IPS-20b (cell line): ENCODE measurements at regions not wholly inside any gene's neighbourhood (a gene's known extent, or its start where the extent isn't known, plus 50 kb on each side); places are given as distances from the start of the nearest gene placed in this dataset.
"Not testable (repeated sequence)": the region's sequence is repeated elsewhere in the genome, so short reads cannot be mapped to it uniquely, and the experiment has no call there.

Source experiments
- H3K27ac ChIP-seq: one replicate; pipeline ENCODE4 v1.5.1; 2013; ENCODE audit warnings: low read length
- H3K27me3 ChIP-seq: 2 replicates; pipeline ENCODE4 v1.6.1; 2013; ENCODE audit warnings: mild to moderate bottlenecking, low read length, inconsistent platforms; ENCODE audit not compliant: insufficient read depth
- H3K36me3 ChIP-seq: 2 replicates; pipeline ENCODE4 v1.6.1; 2013; ENCODE audit warnings: low read depth, mild to moderate bottlenecking, inconsistent platforms, low read length, moderate library complexity; ENCODE audit not compliant: insufficient read depth
- H3K4me1 ChIP-seq: 2 replicates; pipeline ENCODE4 v1.6.1; 2013; ENCODE audit warnings: mild to moderate bottlenecking, control low read depth, inconsistent platforms, low read length, moderate library complexity; ENCODE audit not compliant: insufficient read depth
- H3K4me3 ChIP-seq: 2 replicates; pipeline ENCODE4 v1.5.1; 2013; ENCODE audit warnings: mild to moderate bottlenecking, low read length, inconsistent platforms
- H3K9ac ChIP-seq: 2 replicates; pipeline ENCODE4 v1.6.1; 2013; ENCODE audit warnings: low read depth, mild to moderate bottlenecking, inconsistent platforms, low read length, moderate library complexity
- H3K9me3 ChIP-seq: 2 replicates; pipeline ENCODE4 v1.6.1; 2013; ENCODE audit warnings: mild to moderate bottlenecking, low read depth, low read length, inconsistent platforms; ENCODE audit not compliant: insufficient read depth

DNA sequence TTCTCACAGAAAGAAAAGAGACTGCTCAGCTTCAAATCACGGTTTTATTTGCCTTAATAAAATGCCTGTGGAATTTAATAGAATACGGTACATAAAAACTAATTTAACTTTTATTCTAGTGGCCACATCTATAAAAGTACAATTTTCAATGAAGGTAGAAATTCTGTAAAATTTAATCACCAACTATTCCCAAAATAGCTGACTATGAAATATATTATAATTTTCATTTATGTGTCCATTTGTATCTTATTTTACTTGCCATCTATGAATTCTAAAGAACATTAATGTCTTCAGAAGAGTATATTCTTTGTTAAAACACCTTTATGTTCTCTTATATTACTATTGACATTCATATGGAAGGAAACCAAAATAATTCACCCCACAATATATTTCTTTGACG, 192.6 kb downstream of the BTBD3 start:
- no peak overlapping the region for H3K9ac ChIP-seq
- H3K27ac ChIP-seq = no peak overlapping the region
- H3K4me1 ChIP-seq = no peaks in the 10 kb centered on the region
- H3K27me3 ChIP-seq = no peaks in the 10 kb centered on the region
- H3K36me3 ChIP-seq = no peaks in the 10 kb centered on the region
- no peaks in the 10 kb centered on the region for H3K9me3 ChIP-seq
- H3K4me3 ChIP-seq = no peak overlapping the region

DNA sequence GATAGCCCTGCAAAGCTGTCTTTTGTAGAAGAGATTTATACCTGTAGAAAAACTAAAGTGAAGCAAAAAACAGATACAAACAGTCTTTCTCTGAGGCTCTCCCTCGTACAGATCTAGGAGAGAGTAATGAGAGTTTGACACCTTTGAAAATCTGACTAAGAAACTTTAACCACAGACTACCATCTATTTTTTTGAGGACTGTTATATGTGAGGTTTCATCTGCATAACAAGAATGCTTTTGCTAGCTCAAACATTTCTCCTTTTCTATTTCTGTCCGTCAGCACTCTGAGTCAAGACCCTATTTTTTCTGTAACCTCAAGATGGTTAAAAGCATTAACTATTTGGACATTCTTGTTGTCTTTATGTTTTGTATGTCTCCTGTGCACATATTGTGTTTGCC, 193.0 kb downstream of the BTBD3 start:
- no peaks in the 10 kb centered on the region for H3K27me3 ChIP-seq
- H3K27ac ChIP-seq = no peak overlapping the region
- H3K9ac ChIP-seq = no peak overlapping the region
- no peaks in the 10 kb centered on the region for H3K36me3 ChIP-seq
- no peaks in the 10 kb centered on the region for H3K4me1 ChIP-seq
- no peaks in the 10 kb centered on the region for H3K9me3 ChIP-seq
- no peak overlapping the region for H3K4me3 ChIP-seq

DNA sequence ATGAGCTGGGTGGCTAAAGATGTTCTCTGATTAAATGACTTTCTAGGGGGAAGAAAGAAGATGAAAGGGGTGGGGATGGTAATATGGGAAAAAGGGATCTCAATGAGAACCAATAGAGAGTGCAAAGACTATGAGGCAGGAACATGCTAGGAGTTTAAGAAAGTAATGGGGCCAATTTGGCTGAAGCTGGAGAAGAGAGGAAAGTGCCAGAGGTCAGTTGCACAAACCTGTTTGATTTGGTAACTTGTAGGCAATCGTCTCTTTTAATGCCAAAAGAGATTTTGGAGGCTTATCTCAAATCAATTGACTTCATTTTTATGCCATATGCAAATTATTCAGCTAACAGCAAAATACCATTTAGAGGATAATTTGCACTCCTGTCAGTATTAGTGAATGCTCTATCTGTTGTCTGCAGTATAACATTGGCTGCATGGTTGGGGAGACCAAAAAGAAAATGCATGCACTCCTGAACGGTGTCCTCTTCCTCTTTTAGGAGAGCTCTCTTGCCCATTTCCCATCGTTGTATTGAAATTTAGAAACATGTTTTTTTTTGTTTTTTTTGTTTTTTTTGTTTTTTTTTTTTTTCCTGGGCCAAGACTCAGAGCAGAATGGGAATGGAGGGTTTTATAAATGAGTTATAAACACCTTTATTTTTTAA, 193.9 kb downstream of the BTBD3 start:
- no peak overlapping the region for H3K9ac ChIP-seq
- H3K4me1 ChIP-seq = no peaks in the 10 kb centered on the region
- H3K9me3 ChIP-seq = no peaks in the 10 kb centered on the region
- no peak overlapping the region for H3K4me3 ChIP-seq
- H3K27ac ChIP-seq = no peak overlapping the region
- H3K36me3 ChIP-seq = no peaks in the 10 kb centered on the region
- no peaks in the 10 kb centered on the region for H3K27me3 ChIP-seq

DNA sequence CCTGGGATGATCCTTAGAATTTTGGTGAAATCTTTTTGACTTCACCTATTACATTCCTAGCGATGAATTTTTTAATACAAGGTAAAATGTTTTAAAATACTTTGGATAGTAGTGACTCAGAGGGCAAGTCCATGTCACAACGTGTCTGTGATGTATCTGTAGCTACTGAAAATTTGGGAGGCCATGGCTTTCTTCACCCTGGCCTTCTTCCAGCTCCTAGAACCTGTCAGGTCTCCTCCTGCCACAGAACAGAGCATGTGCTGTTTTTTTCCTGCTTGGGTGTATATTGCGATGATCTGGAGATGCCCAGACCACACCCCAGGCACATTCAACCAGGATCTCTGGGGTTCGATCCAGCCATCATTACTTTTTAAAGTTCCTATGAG, 194.4 kb downstream of the BTBD3 start:
- H3K9ac ChIP-seq = no peak overlapping the region
- no peak overlapping the region for H3K27ac ChIP-seq
- no peaks in the 10 kb centered on the region for H3K27me3 ChIP-seq
- no peaks in the 10 kb centered on the region for H3K4me1 ChIP-seq
- no peaks in the 10 kb centered on the region for H3K36me3 ChIP-seq
- no peaks in the 10 kb centered on the region for H3K9me3 ChIP-seq
- H3K4me3 ChIP-seq = no peak overlapping the region

DNA sequence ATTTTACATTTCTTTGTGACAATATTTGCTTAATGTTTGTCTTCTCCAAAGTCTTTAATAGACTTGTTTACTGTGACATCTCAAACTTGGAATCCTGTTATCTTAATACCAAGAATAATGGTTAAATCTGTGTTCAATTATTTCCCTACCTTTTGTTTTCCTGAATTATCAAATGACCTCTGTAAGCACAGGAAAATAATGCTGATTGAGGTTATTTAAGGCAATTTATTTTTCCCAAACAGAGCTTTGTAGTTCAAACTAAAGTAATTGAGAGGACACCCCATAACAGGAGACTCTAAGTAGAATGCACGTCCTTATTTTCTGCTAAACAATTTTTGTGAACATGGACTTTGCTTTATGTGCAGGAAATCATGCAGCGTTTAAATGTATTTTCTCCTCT, 195.0 kb downstream of the BTBD3 start:
- Histone ChIP-seq H3K27ac (no peak overlapping the region), H3K9me3 (no peaks in the 10 kb centered on the region), H3K36me3 (no peaks in the 10 kb centered on the region), H3K9ac (no peak overlapping the region), H3K4me3 (no peak overlapping the region), H3K27me3 (no peaks in the 10 kb centered on the region), H3K4me1 (no peaks in the 10 kb centered on the region)

DNA sequence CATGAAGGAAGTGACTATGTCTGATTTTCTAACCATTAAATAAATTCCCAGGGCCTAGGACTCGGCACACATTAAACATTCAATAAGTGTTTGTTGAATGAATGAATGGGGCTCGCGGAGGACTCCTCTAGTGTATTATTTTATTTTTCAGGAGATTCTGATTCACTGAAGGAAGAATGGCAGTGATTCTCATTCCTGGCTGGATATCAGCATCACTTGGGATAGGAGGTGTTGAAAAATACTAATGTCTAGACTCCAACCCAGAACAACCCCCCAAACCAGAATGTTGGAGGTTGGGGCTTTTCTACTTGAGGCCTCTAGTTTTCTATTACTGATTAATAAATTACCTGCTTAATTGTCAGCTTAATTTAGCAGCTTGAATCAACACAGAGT, 195.4 kb downstream of the BTBD3 start:
- H3K9ac ChIP-seq = no peak overlapping the region
- H3K27ac ChIP-seq = no peak overlapping the region
- H3K4me1 ChIP-seq = no peaks in the 10 kb centered on the region
- no peaks in the 10 kb centered on the region for H3K9me3 ChIP-seq
- no peaks in the 10 kb centered on the region for H3K27me3 ChIP-seq
- no peaks in the 10 kb centered on the region for H3K36me3 ChIP-seq
- H3K4me3 ChIP-seq = no peak overlapping the region

DNA sequence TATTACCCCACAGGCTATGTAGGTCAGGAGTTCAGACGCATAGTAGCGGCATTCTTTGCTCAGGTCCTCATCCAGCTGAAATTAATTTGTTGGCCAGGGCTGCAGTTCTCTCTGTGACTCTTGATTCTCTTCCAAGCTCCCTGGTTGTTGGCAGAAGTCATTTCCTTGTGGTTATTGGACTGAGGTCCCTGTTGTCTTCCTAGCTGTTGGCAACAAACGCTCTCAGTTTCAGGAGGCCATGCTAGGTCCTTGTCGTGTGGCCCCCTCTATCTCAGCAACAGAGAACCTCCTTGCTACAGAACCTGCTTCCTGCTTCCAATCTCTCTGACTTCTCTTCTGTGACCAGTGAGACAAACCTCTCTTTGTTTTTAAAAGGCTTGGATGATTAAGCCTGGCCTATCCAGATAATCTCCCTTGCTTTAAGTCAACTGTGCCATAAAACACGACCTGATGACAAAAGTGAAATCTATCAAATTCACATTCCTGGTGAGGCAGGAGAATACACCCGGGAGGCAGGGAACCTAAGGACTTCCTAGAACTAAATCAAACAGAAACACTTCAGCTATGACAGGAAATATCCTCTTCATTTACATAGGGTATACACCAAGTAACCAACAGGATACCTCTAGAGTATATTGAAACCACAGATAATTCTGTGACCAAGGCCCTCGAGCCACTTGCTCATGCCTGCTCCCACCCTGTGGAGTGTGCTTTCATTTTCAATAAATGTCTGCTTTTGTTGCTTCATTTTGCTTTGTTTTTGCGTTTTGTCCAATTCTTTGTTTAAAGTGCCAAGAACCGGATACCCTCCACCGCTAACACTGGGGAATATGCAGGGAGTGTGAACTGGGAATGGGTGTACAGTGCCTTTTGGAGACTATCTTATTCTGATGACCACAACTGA, 196.0 kb downstream of the BTBD3 start:
- H3K9me3 ChIP-seq = no peaks in the 10 kb centered on the region
- no peak overlapping the region for H3K4me3 ChIP-seq
- no peak overlapping the region for H3K9ac ChIP-seq
- H3K27me3 ChIP-seq = no peaks in the 10 kb centered on the region
- H3K36me3 ChIP-seq = no peaks in the 10 kb centered on the region
- no peak overlapping the region for H3K27ac ChIP-seq
- H3K4me1 ChIP-seq = no peaks in the 10 kb centered on the region

DNA sequence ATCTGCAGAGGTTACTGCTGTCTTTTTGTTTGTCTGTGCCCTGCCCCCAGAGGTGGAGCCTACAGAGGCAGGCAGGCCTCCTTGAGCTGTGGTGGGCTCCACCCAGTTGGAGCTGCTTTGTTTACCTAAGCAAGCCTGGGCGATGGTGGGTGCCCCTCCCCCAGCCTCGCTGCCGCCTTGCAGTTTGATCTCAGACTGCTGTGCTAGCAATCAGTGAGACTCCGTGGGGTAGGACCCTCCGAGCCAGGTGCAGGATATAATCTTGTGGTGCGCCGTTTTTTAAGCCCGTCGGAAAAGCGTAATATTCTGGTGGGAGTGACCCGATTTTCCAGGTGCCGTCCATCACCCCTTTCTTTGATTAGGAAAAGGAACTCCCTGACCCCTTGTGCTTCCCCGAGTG, 211.4 kb downstream of the BTBD3 start:
- not testable (repeated sequence) for H3K9me3 ChIP-seq, H3K27ac ChIP-seq, H3K36me3 ChIP-seq, H3K27me3 ChIP-seq, H3K4me1 ChIP-seq, H3K9ac ChIP-seq
- H3K4me3 ChIP-seq = peak overlapping the region; percentile 47; the same call in 1 of the 2 replicates

DNA sequence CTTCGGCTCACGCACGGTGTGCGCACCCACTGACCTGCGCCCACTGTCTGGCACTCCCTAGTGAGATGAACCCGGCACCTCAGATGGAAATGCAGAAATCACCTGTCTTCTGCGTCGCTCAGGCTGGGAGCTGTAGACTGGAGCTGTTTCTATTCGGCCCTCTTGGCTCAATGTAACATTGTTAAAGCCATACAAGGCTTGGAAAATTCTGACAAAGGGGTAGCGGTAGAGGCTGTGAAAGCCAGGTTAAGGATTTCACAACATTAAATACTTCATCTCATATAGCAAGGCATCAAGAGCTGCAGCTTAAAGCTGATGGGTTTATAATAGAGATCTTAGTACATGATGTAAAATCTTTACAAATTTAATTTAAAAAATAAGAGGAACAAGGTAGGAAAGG, 211.8 kb downstream of the BTBD3 start:
- H3K27me3 ChIP-seq, H3K27ac ChIP-seq, H3K4me1 ChIP-seq, H3K9me3 ChIP-seq, H3K36me3 ChIP-seq: not testable (repeated sequence)
- Histone ChIP-seq H3K9ac (peak overlapping the region; percentile 15; the same call in 1 of the 2 replicates), H3K4me3 (peak overlapping the region; percentile 47; the same call in 1 of the 2 replicates)

DNA sequence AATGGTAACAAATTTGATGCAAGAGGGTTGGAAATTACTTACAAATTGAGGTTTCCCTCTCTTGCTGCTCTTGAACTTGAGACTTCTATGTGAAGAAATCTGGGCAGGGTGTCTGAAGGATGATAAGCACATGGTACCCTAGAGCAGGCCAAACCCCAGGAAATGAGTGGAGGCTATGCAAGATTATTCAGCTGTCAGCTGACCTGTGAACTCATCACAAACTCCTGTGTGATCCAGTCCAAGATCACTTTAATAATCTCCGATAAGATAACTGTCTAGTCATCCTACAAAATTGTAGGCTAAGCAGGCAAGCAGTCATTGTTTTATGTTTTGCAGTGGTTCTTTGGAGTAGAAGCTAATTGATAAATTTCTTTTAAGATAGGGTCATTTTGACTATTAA, 213.1 kb downstream of the BTBD3 start:
- H3K27me3 ChIP-seq = no peaks in the 10 kb centered on the region
- no peak overlapping the region for H3K9ac ChIP-seq
- no peaks in the 10 kb centered on the region for H3K9me3 ChIP-seq
- no peak overlapping the region for H3K4me3 ChIP-seq
- H3K27ac ChIP-seq = no peak overlapping the region
- no peaks in the 10 kb centered on the region for H3K4me1 ChIP-seq
- no peaks in the 10 kb centered on the region for H3K36me3 ChIP-seq

DNA sequence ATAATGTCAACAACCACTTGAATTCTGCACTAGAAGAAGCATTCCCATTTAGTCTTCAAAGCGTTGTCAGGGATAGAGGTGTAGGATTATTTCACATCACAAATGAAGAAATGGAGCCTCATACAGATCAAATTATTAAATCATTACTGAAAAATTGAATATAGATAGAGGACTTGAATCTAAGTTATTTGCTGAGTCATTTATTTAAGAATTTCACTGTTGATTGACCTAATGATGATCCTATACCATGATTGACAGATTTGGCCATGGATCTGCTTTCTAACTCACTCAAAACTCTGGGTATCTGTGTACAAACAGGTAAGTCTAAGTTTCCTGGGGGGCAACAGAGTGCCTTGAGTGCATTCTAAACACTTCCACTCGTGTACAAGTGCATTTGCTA, 215.9 kb downstream of the BTBD3 start:
- Histone ChIP-seq H3K27ac (no peak overlapping the region), H3K27me3 (no peaks in the 10 kb centered on the region), H3K9me3 (peaks cover 3% of the 10 kb centered on the region; the same call in 1 of the 2 replicates), H3K9ac (no peak overlapping the region), H3K4me1 (no peaks in the 10 kb centered on the region), H3K36me3 (no peaks in the 10 kb centered on the region), H3K4me3 (no peak overlapping the region)

DNA sequence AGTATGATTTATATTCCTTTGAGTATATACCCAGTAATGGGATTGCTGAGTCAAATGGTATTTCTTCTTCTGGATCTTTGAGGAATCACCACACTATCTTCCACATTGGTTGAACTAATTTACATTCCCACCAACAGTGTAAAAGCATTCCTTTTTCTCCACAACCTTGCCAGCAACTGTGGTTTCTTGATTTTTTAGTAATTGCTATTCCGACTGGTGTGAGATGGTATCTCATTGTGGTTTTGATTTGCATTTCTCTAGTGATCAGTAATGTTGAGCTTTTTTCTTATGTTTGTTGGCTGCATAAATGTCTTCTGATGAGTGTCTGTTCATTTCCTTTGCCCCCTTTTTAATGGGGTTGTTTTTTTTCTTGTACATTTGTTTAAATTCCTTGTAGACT, 228.3 kb downstream of the BTBD3 start:
- not testable (repeated sequence) for H3K9me3 ChIP-seq, H3K9ac ChIP-seq, H3K27me3 ChIP-seq, H3K4me1 ChIP-seq, H3K27ac ChIP-seq, H3K36me3 ChIP-seq, H3K4me3 ChIP-seq
